HG03108 (cell line): ENCODE measurements at regions not wholly inside any gene's neighbourhood (a gene's known extent, or its start where the extent isn't known, plus 50 kb on each side); places are given as distances from the start of the nearest gene placed in this dataset.
"Not testable (repeated sequence)": the region's sequence is repeated elsewhere in the genome, so short reads cannot be mapped to it uniquely, and the experiment has no call there.

Source experiments
- ATAC-seq: cut with Tn5 transposase; IDR thresholded peaks from one replicate; pipeline ENCODE4 v1.9.1; 2021; ENCODE audit warnings: moderate library complexity; ENCODE audit not compliant: unreplicated experiment

DNA sequence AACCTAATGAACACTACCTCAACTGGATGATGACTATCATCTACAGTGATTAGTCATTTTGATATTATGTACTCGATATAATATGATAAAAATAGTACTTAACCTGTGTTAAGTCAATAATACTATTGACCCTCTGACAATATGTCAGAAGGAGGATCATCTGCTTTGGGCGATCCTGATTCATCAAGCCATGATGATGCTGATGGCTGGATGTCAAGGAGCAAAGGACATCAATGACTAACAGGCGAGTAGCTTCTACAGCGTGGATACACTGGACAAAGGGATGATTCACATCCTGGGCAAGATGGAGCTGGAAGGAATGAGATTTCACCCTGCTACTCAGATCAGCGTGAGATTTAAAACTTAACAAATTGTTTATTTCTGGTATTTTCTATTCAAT, 94.4 kb upstream of the SKAP2 start:
- ATAC-seq = no peak

DNA sequence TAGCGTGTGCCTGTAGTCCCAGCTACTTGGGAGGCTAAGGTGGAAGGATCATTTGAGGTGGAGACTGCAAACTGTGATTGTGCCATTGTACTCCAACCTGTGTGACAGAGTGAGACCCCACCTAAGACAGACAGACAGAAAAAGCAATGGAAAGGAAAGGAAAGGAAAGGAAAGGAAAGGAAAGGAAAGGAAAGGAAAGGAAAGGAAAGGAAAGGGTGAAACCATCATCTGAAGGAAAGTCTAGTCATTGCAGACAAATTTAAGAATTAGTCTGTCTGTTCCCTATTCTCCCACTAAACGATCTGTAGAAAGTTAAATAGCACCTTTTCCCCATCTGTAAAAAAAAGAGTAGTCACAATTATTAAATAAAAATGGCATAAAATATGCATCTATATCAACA, 91.1 kb upstream of the SKAP2 start:
- no peak for ATAC-seq

DNA sequence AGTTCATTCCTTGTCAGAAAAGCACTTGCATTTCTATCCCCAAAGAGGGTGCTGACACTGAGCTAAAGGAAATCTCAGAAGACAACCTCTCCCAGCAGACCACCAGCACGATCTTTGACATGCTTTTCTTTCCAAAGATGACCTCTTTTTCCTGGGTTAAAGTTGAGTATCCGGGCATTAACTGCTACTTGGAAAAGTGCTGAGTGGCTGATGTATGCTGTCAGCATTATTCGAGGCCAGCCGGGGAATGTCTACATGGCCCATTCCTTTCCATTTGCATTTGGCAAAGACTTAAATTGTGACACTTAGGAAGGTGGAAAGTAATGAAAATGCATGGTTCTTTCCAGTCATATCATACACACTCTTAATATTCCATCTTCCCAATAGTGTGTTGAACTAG, 90.6 kb upstream of the SKAP2 start:
- no peak for ATAC-seq

DNA sequence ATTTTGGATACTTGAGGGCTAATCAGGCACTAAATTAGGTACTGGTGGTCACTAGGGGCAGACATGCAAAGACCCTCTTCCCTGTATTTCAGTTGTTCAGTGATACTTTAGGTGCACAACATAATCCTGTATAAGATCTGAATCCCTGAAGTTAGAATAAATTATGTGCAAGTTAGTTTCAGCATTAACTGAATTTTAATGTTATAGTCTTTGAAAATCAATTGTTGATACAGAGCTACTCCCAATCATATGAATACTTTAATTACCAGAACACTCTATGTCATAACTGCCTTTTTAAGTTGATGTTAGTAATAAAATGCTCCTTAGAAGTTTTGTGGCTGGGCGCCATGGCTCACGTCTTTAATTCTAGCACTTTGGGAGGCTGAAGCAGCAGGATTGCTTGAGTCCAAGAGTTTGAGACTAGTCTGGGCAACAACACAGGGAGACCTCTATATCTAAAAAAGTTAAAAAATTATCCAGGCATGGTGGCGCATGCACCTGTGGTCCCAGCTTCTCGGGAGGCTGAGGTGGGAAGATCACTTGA, 87.1 kb upstream of the SKAP2 start:
- ATAC-seq = no peak

DNA sequence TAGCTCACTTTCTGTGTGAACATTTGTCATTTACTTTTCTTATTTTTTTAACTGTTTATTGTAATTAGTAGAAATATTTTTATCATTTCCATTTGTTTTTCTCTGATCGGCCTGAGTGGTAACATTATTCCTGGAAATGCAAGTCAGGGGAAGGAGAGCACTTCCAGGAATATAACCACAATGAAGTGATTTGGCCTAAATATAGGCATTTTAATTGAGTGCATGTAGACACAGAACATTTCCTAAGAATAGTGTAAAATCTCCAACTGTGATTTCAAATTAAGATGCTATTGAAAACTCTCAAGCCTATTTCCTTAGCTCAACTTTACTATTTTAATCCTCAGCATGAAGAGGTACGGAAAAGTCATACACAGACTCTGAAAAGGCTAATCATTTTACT, 86.5 kb upstream of the SKAP2 start:
- ATAC-seq = no peak

DNA sequence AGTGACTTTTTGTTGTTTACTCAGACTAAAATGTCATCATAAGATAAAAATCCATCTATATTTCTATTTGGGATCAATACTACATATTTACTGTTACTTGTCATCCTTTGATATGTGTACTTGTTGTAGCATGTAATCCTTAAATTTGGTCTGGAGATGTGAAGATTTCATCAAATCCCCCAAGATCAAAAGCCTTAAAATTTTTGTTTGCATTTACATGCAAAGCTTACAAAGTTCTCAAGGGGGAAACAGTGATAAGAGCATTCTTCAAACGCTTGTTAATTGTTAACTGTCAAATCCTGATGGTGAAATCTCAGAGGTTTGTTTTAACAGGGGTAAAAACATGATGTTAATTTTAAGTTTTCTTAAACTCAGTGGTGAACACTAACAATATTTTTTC, 84.9 kb upstream of the SKAP2 start:
- no peak for ATAC-seq

DNA sequence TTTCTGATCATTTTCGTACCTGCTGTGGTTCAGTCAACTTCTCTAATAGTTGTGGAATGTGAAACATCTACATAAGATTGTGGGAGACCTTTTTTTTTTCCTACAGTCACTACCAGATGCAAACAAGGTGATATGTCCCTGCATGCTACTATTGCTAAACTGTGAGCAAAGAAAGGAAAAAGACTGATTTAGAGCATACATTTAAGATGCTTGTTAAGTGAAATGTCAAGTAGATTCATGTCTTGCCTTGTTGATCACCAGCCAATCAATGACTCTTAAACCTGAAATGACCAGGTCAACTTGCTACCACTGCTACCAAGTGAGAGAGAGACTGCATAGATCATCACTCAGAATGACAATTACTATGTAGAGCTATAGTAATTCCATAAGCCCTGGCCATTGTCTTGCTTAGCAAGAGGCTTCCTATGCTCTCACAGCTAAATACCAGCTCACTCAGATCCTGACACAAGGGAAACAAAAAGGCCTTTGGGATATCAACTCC, 84.3 kb upstream of the SKAP2 start:
- ATAC-seq = no peak

DNA sequence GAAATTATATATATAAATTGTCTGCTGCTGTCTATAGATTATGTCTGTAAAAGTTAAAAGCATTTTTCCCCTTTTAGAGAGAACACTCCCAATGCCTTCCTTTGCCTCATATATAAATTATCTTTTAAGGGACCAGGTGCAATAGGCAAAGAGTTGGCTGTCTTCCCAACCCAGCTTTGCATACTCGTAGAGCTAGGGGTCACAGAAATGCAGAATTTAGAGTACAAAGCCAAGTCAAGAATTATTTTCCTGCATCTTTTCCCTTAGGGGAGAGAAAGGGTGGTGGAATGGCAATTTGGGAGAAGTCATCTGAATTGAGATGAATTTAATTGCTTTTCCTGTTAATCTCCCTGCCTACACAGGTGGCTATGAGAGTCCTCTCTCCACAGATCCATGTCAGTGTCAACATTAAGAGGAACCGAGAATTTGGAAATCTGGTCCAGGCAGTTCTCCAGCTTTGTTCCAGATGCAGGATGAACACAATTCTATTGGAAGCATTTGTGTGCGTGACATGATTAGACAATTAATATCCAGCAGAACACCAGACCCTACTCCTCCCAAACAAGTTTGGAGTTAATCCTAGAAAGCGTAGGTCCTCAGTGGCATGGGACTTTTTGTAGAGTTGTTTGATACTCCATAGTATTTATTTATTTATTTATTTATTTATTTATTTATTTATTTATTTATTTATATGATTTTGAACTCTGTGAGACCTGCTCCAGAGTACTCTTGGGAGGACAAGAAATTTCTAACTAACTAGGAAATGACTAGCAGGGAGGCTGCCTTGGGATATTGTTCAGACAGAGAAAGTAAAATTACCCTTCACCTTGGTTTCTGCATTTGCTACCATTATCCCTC, 80.3 kb upstream of the SKAP2 start:
- ATAC-seq = no peak

DNA sequence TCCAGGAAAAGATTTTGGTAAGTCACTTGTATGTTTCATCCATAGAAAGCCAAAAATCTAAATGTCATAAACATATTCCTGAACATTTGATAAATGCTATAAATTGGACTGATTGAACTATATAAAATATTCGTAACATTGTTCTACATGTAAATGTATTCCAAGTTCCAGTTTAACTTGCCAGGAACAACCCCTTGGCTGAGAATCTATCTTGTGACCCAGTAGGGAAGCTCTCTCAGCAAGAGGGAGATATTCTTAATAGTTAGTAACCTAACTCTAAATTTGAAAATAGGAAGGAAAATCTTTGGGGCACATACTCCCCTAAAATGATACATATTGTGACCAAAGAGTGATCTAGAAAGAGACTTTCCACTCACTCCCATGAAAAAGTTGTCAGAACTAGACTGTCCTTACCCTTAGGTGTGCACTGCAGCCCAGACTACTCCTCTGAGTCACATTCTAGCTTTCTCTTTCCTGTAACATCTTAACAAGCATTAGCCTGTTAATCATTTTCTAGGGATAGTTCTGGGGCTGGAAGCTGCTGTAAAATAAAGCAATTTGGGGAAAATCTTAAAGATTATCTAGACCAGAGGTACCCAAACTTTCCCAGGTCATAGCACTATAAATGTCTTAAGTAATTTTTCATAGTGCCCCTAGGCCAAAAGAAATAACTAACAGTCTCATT, 73.7 kb upstream of the SKAP2 start:
- peak; percentile 54 for ATAC-seq

DNA sequence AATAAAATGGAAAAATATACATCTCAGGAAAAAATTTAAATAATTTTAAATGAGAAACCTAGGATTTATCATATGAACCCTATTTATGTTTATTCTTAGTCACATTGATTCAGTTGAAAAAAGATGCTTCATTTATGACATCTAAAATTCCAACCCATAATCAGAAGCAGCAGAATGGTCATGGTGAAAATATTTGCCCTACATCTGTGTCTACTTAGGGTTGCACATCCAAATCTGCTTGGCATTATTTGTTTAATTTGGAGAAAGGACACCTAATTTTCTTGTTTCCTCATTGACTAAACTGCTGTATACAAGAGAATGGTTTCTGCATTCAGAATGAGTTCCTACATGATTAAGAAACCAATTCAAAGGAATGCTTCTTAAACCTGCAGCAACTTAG, 72.9 kb upstream of the SKAP2 start:
- ATAC-seq = no peak

DNA sequence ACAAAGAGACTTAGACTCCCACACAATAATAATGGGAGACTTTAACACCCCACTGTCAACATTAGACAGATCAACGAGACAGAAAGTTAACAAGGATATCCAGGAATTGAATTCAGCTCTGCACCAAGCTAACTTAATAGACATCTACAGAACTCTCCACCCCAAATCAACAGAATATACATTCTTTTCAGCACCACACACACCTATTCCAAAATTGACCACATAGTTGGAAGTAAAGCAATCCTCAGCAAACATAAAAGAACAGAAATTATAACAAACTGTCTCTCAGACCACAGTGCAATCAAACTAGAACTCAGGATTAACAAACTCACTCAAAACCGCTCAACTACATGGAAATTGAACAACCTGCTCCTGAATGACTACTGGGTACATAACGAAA, 68.2 kb upstream of the SKAP2 start:
- not testable (repeated sequence) for ATAC-seq

DNA sequence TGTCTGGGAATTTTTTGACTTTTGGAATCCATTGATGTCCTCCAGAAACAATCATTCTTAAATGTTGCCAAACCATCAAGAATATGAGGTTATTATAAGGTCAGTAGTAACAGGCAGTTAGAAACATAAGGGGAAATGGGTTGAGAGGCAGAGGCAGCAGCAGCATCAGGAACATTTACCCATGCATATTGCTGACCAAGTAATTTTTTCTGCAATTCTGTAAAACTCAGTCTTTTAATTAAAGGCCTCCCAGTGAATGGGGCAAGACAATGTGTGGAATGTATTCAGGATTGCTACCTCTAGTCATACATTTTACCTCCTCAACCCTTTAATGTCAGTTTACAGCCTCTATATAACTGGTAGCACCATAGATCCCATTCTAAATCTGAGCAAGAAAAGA, 66.5 kb upstream of the SKAP2 start:
- ATAC-seq = no peak

DNA sequence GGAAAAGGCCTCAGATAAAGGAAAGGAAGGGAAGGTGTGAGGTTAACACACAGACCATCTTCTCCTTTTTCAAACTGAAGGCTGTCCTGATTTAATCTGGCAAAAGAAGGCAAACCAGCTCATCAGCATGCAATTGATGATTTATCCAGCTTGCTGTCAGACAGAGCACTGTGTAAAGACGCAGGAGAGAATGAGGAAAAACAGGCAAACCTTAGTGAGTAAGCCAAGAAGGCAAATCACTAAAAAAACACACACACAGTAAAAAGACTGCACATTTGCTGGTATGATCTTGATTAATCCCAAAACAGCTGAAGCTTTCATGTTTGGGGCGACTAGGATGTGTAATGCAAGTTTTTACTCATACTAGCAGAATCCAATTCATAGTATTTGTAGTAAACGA, 65.8 kb upstream of the SKAP2 start:
- no peak for ATAC-seq

DNA sequence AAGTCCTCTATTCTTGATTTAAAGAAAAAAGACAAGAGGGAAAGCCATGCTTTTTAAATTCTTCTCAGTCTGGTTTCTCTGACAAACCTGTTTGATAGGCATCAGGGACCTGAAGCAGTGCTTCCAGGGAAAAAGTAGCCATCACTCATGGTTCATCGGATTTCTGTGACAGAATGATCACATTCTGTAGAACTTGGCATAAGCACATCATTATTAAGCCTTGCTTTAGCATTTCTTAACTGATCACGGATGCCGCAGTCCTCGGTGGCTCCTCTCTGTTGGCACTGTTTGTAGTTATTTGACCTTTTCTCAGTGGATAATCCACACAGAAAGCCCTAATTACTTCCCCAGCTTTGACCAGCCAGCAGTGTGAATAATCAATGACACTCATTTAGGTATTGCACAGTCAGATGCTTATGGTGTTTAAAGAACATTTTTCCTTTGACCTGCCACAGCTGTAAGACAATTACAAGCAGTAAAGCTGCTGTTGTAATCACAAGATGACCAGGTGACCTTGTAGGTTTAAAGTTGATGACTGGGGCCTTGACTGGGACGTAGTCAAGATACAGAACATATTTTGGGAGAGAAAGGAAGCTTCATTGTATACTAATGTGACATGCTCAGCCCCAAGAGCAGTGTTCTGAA, 64.4 kb upstream of the SKAP2 start:
- no peak for ATAC-seq

DNA sequence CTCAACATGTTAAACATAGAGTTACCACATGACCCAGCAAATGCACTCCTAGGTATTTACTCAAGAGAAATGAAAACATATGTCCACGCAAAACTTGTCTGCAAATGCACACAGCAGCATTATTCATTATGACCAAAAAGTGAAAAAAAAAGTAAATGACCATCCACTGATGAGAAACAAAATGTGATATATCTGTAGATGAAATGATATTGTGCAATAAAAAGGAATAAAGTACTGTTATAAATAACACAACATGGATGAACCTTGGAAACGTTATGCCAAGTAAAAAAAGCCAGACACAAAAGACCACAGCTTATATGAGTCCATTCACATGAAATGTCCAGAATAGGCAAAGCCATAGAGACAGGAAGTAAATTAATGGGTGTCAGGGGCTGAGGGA, 61.4 kb upstream of the SKAP2 start:
- no peak for ATAC-seq

DNA sequence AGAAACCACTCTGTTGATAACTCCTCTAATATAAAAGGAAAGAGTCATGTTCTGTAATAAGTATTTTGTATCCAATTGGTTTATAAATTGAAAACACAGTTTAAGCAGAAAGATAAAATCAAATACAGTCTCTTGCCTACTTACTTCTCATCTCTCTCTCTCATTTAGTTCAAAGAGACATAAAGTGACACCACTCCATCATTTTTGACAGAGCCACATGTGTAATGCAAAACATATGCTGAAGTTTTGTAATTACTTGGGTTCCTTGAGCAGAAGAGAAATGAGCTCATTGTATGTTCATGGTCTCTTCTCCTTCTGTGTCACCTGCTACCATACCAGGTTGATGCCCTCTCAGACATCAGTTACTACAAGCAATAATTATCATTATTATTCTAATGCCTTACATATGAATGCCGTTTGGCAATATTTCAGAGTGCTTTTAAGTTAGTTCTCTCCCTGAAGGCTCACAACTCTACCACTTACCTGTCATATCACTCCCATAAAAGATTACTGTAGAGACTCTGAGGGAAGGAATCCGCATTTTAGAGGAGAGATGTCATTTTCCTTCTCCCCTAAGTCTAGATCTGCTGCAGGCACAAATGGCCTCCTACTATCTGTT, 59.9 kb upstream of the SKAP2 start:
- ATAC-seq = no peak

DNA sequence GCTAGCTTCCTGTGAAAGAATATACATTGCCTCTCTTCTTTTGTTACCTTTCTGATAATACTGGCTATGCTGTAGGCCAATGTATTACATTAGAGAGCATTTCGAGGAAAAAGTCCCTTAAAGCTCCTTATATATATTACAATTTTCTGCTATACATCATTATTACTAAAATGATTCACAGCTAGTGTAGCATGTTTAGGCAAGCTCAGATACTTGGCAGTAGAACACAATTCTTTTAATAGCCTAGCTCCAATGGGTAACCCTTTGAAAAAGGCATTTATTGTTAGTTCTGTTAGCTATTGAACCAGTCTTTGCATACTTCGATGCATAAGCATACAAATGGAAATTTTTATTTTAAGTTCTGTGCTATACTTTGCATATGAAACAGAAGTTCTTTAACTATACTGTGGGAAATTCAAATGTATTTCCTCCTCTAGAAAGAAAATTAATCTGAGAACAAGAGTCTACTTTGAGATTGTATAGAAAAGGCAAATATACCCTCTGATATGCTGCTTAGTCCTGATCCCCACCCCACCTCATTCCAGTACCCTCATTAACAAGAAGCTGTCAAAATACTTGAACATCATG, 55.6 kb upstream of the SKAP2 start:
- no peak for ATAC-seq

DNA sequence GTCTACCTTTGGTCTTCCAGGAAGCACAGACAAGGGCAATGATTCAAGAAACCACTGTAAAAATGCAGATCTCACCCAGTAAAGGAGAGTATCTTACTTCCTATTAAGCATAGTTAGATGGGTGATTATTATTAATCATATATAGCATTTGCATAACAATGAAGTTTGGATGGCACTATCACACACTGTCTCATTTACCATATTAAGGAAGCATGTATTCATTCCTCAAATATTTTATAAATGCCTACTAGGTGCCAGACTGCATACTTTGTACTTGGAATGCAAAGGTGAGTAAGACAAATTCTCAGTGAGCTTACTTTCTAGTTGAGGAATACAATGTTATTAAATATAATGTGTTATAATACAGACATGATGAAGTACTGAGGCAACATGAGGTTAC, 53.9 kb upstream of the SKAP2 start:
- no peak for ATAC-seq

DNA sequence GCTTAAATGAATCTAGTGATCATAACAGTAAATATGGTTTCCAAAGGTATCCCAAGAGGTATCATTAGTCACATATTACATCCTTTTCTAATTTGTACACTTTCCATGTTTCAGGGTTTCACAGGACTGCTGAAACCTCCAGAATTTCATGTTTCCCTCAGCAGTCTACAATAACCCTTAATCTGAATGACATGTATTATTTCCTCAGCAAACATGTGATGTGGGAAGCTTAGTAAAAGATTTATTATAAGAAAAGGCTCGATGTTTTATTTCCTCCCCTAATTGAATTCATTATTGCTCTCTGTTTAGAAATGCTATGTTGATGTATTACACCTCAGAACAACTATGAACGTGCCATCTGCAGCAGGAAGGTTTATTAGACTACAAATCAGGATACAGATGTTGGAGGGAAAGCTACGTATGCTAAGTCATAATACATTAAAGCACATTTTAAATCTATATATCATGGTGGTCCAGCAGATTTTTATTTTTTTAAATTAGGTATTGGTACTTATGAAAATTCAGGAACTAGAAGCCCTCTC, 52.5 kb upstream of the SKAP2 start:
- no peak for ATAC-seq

DNA sequence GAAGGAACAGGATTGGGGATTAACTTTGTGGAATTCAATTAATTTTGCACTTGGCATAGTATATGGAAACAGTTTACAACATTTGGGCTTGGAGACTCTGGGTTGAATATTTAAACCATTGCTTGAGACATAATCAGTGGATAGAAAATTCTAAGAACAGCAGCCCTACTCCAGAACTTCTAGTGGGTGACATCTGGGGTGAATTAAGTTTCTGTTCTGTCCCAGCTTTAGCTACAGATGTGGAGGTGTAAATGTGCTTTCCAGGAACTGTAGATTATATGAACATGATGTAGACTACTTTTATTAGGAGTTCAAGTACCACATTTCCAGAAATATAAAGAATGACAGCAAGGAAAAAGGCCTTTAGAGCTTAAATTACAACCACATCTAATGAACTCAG, 51.9 kb upstream of the SKAP2 start:
- no peak for ATAC-seq
